ENCODE measurements at regions not wholly inside any gene's neighbourhood (a gene's known extent, or its start where the extent isn't known, plus 50 kb on each side); places are given as distances from the start of the nearest gene placed in this dataset.

DNA sequence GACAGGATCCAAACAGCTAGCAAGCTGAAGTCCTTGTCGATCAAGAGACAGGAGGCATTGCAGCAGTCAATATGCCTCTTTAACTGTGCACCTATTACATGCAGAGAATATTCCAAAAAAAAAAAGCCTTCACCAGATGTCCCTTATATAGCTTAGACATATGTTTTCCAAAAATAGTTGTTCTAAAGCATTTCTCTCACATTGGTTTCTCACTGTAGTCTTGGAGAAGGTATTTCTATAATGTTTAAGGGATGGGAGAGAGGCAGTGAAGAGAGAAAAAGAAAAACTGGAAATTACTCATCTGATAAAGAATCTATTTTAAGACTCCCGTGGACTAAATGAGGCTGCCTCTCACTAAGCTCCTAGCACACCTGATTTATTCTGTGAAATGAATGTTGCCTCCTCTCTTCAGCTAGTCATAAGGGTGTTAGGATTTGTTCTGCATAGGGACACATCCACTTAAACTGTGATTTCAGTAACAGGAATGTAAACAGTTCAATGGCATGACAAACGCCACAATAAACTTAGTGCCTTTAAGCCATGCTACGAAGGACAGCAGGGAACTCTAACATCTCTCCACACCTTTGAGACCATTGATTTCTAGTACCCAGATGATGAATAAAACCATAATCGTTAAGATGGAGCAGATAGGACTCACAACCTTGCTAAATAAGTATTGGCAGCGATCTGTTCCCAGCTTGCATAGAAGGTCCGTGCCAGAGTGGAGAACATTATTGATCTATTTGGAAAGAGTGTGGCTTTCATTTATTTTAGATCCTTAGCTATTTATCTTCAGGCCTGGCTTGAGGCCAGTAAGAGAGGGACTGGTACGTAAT is 98.6 kb upstream of the NCK2 start:
- BruUV-seq (replicated peaks): no TSS peak

More for the DNA sequence above, 98.6 kb upstream of the NCK2 start:
- H3K4ac ChIP-seq (ENCODE audit: low read depth, low read length): no peak overlapping the region
- no peak overlapping the region for H3K14ac ChIP-seq (replicated peaks; ENCODE audit: low read depth, low read length)
- dilution Hi-C loops (cut with HindIII; ENCODE audit: low sequenced_read_pairs, unreplicated experiment) (no loop called here), intact Hi-C loops (cut with micrococcal nuclease) (no loop called here), in situ Hi-C loops (cut with MboI; ENCODE audit: low sequenced_read_pairs) (no loop called here)
- H4K5ac ChIP-seq (ENCODE audit: low read depth, low read length): no peak overlapping the region
- H4K20me1 ChIP-seq (ENCODE audit: insufficient read depth, low read length): no peaks in the 10 kb centered on the region
- H2BK15ac ChIP-seq (ENCODE audit: low read depth, low read length): no peak overlapping the region
- no CpG with 5 or more reads among the region's 8 CpGs for WGBS, 2 experiments (ENCODE audit: extremely low coverage in 2 of 2, insufficient read length in 1 of 2)
- H3K56ac ChIP-seq (ENCODE audit: extremely low read depth, insufficient read depth, low read length): no peak overlapping the region
- H4K8ac ChIP-seq (ENCODE audit: low read depth in 2 of 2, low read length in 2 of 2): no peak overlapping the region
- no peaks in the 10 kb centered on the region for H3K9me3 ChIP-seq (ENCODE audit: control insufficient read depth, insufficient read depth, low read length)
- H3K36me3 ChIP-seq (ENCODE audit: control insufficient read depth, insufficient read depth, low read length): no peaks in the 10 kb centered on the region
- H3K27ac ChIP-seq (ENCODE audit: insufficient read depth, low read length): no peak overlapping the region
- H2AFZ ChIP-seq (replicated peaks; ENCODE audit: low read length, poor library complexity): no peak overlapping the region
- H3K4me2 ChIP-seq (ENCODE audit: low read depth, low read length): no peak overlapping the region
- H3K9me1 ChIP-seq (ENCODE audit: insufficient read depth, low read length): no peaks in the 10 kb centered on the region; the same call in 1 of the 2 replicates
- no peak for ATAC-seq (ENCODE audit: low read depth)
- peaks cover 1% of the 10 kb centered on the region; the same call in 1 of the 2 replicates for H3K4me1 ChIP-seq (ENCODE audit: control insufficient read depth, insufficient read depth, low read length)
- ChIA-PET POLR2A (ENCODE audit: unreplicated experiment) (no interaction called here), CTCF (interaction anchor here (0.5 kb wide), 1 partner anchor 61 kb away, joined by 3 read pairs; no protein-coding TSS in a partner anchor)
- H2AK5ac ChIP-seq (ENCODE audit: low read depth, low read length): no peak overlapping the region
- no peak overlapping the region for H3K9ac ChIP-seq (ENCODE audit: low read depth, low read length)
- no peak overlapping the region for H3K23ac ChIP-seq (ENCODE audit: low read depth, low read length)
- H2BK20ac ChIP-seq (ENCODE audit: low read depth, low read length): no peak overlapping the region
- H2BK5ac ChIP-seq (ENCODE audit: low read depth, low read length, poor library complexity, severe bottlenecking): no peak overlapping the region
- DNase-seq: no peak
- H3K4me3 ChIP-seq (ENCODE audit: insufficient read depth, low read depth, low read length): no peak overlapping the region
- H2AK9ac ChIP-seq (replicated peaks; ENCODE audit: low read depth, low read length, poor library complexity): no peak overlapping the region
- no peak overlapping the region for H4K91ac ChIP-seq (ENCODE audit: insufficient read depth, low read depth, low read length)
- TF ChIP-seq RAD21 (IDR thresholded peaks at IDR 0.05; ENCODE audit: low read length): no peak
- no peak for TF ChIP-seq CHD1 (IDR thresholded peaks at IDR 0.05; ENCODE audit: low read depth, low read length)
- TF ChIP-seq, protein P1, sequence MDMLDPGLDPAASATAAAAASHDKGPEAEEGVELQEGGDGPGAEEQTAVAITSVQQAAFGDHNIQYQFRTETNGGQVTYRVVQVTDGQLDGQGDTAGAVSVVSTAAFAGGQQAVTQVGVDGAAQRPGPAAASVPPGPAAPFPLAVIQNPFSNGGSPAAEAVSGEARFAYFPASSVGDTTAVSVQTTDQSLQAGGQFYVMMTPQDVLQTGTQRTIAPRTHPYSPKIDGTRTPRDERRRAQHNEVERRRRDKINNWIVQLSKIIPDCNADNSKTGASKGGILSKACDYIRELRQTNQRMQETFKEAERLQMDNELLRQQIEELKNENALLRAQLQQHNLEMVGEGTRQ (IDR thresholded peaks at IDR 0.05; ENCODE audit: low read depth, low read length): no peak
- TF ChIP-seq MAZ (IDR thresholded peaks at IDR 0.05; ENCODE audit: borderline replicate concordance, low read depth, low read length): no peak
- no peak for TF ChIP-seq MXI1 (IDR thresholded peaks at IDR 0.05; ENCODE audit: borderline replicate concordance, low read depth, low read length)
- TF ChIP-seq CEBPB (IDR thresholded peaks at IDR 0.05; ENCODE audit: low read depth, low read length): no peak
- no peak for TF ChIP-seq SMC3 (IDR thresholded peaks at IDR 0.05; ENCODE audit: low read depth, low read length)
- TF ChIP-seq NFE2L2 (IDR thresholded peaks at IDR 0.05; ENCODE audit: low read depth, low read length): no peak
- TF ChIP-seq RCOR1 (IDR thresholded peaks at IDR 0.05; ENCODE audit: insufficient replicate concordance, low read length): no peak
- no peak for TF ChIP-seq FOS (IDR thresholded peaks at IDR 0.05; ENCODE audit: low read depth, low read length)
- TF ChIP-seq BHLHE40 (IDR thresholded peaks at IDR 0.05; ENCODE audit: low read depth, low read length): no peak
- no peaks in the 10 kb centered on the region for H3K79me1 ChIP-seq (ENCODE audit: low read depth in 1 of 2, low read length in 2 of 2)
- peaks cover 20% of the 10 kb centered on the region for H3K27me3 ChIP-seq (ENCODE audit: control insufficient read depth, insufficient read depth, low read length)
- H2BK120ac ChIP-seq (ENCODE audit: low read depth, low read length): no peak overlapping the region
- H3K18ac ChIP-seq (ENCODE audit: low read depth, low read length): no peak overlapping the region
